Stomach (tissue), 4 donors: ENCODE measurements at regions not wholly inside any gene's neighbourhood (a gene's known extent, or its start where the extent isn't known, plus 50 kb on each side); places are given as distances from the start of the nearest gene placed in this dataset.

Experiments
- CTCF ChIP-seq, 7 experiments: fragments of 450-650 bp in 4 of 7; fragments of 200-600 bp in 3 of 7; sonication (generic) in 3 of 7; IDR thresholded peaks; one replicate each; pipeline ENCODE4 v1.5.1; 2016 to 2019; ENCODE audit warnings: antibody characterized with exemption in 7 of 7, control low read depth in 2 of 7, mild to moderate bottlenecking in 1 of 7
- EP300 ChIP-seq: sonication (generic); formaldehyde crosslinking; IDR thresholded peaks from one replicate; pipeline ENCODE4 v1.6.1; 2017; ENCODE audit warnings: antibody characterized with exemption
- POLR2A ChIP-seq, 4 donors: fragments of 450-650 bp; IDR thresholded peaks; one replicate each; pipeline ENCODE4 v1.6.1; 2016; ENCODE audit warnings: antibody characterized with exemption in 4 of 4, control low read depth in 2 of 4, mild to moderate bottlenecking in 1 of 4, moderate library complexity in 1 of 4
- POLR2AphosphoS5 ChIP-seq, 3 donors: sonication (generic); formaldehyde crosslinking; IDR thresholded peaks; one replicate each; pipeline ENCODE4 v1.6.1; 2016; ENCODE audit warnings: antibody characterized with exemption in 3 of 3

DNA sequence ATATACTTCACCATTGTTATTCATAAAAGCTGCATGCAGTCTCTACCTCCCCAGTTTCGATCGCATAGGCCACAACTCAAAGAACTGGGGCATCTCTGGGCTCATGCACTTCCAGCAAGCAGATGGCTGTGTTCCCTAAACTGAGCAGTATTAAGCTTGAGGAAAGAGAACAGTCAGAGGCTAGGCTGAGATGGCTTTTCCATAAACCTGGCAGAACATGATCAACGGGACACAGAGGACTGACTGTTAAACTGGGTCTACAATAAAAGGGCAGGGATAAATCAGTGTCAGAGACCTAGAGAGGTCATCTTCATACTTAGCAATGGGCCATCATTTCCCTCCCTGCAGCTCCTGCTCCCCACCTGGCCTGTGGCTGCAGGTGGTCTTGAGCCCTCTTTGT lies 171.0 kb upstream of the NECTIN1 start:
- TF ChIP-seq EP300 = no peak
- TF ChIP-seq POLR2A (IDR thresholded peaks at IDR 0.05) = no peak
- no peak for TF ChIP-seq POLR2AphosphoS5 (IDR thresholded peaks at IDR 0.05)
- no peak for TF ChIP-seq CTCF (IDR thresholded peaks at IDR 0.05)
